Hippocampal formation (tissue), 2 donors: ENCODE measurements at regions not wholly inside any gene's neighbourhood (a gene's known extent, or its start where the extent isn't known, plus 50 kb on each side); places are given as distances from the start of the nearest gene placed in this dataset.
A peak's percentile ranks its signal among the peaks of the same experiment; 100 is the strongest.
"Not testable (repeated sequence)": the region's sequence is repeated elsewhere in the genome, so short reads cannot be mapped to it uniquely, and the experiment has no call there.

Source experiments
- DNase-seq, 2 donors: peaks; one replicate each; lab custom pipeline; 2025; lab: John Stamatoyannopoulos, UW

DNA sequence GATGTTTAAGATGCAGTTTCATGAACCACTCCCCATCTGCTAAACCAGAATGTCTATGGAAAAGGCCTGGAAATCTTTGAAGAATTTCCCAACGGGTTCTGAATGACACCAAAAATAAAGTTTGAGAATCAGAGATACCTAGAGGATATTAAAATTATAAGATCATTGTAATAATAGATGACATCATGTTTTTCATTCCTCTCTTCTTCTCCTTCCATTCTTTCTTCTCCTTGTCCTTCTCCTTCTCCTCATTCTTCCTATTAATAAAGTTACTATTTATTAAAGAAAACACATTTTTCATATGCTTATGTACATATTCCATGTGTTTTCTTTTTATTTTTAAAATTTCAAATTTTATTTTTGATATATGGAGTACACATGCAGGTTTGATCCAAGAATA, 1449.4 kb downstream of the LRFN5 start:
- no peak for DNase-seq

DNA sequence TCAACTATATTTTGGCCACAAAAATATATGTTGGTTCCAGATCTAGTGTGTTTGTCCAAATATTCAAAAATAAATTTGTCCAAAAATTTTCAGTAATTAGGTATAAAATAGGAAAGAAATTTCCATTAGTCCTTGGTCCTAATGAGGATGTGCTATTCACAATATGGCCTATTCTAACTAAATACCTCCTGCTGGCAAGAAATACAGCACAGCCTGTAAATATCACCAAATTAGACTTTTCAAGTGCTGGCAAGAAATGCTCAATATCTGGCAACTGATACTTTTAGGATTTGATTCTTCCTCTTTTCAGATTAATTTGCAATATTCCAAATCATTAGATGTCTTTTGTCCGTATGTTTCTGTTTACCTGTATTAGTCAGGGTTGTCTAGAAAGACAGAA, 1446.2 kb downstream of the LRFN5 start:
- no peak for DNase-seq

DNA sequence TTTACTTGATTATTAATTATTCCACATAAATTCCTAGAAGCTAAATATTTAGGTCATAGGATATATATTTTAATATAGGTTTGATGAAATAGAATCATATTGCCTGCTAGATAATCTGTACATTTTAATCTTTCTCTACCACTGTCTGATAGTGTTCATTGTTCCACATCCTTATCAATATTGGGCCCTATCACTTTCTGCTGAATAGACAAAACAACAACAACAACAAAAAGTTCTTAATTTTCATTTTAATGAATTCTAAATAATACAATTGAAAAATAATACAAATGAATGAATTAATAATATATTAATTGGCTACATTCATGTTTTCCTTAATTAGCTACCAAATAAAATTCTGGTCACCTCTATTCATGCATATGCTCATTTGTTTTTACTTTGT, 1437.2 kb downstream of the LRFN5 start:
- no peak for DNase-seq

DNA sequence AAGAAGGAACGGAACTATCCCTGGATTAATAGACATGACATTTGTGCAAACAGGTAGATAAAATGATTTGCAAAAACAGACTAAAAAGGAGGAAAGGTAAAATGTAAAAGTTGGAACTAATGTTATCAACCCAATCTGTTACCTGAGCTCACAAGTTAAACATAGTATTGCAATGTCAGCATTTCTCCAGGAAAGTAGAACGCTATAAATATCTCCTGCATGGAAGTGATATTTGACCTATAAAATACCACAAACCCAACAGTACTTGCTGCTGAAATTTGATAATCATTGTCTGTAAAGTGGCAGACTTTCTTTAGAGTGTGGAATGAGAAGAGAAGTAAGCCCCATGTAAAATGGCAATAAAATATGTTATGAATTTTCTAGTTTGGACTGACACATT, 1435.7 kb downstream of the LRFN5 start:
- no peak for DNase-seq

DNA sequence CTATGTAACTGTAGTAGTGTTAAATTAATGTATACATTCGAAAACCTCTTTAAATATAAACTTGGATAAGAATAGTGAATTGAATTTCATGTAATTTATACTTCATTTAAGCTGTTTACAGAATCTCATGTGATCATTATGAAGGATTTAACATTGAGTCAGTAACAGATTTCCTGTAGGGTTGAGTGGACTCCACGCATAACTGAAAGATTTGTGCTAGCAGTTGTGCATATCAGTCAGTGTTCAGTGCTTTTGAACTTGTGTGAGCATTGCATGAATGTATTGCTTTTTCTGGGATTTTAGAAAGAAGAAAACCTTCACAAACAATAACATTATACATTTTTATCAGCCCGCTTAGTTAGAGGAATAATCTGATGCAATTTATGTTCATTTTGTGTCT, 1435.3 kb downstream of the LRFN5 start:
- no peak for DNase-seq

DNA sequence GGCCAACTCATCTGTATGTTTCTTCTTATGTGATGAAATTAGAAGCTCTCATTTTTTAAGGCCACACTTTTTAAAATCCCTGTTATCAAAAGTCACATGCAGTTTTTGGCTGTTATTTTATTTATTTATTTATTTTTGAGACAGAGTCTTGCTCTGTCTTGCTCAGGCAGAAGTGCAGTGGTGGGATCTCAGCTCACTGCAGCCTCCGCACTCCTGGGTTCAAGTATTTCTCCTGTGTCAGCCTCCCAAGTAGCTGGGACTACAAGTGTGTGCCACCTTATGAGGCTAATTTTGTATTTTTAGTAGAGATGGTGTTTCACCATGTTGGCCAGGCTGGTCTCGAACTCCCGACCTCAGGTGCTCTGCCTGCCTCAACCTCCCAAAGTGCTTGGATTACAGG, 1434.5 kb downstream of the LRFN5 start:
- no peak for DNase-seq

DNA sequence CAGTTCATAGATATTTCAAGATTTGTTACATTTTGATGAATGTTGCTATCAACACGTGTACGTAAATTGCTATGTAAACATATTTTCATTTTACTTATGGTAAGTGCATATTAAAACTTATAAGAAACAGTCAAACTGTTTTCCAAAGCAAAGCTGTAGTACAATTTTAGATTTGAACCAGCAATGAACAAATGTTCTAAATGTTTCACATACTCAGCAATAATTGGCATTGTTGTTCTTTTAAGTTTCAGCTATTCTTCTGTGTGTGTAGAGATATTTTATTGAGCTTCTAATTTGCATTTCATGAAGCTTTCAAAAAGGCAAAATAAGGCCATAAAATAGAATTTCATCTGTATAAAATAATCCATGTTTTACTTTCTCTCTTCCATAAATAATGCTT, 1433.2 kb downstream of the LRFN5 start:
- no peak for DNase-seq

DNA sequence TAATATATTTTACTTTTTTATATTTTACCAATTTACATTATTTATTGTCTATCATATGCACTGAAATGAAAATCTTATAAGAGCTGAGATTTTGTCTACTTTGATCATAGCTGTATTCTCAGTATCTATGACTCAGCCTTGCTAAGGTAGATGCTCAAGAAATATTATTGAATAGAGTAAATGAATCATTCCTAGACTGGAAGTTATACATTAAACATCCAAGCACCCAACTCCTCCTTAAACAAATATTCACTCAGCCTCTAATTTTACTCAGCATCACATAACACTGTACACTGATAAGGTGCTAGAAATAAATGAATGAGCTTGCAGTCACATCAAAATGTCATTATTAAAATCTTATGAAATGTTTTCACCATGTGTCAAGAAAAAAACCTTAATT, 1424.9 kb downstream of the LRFN5 start:
- DNase-seq = no peak

DNA sequence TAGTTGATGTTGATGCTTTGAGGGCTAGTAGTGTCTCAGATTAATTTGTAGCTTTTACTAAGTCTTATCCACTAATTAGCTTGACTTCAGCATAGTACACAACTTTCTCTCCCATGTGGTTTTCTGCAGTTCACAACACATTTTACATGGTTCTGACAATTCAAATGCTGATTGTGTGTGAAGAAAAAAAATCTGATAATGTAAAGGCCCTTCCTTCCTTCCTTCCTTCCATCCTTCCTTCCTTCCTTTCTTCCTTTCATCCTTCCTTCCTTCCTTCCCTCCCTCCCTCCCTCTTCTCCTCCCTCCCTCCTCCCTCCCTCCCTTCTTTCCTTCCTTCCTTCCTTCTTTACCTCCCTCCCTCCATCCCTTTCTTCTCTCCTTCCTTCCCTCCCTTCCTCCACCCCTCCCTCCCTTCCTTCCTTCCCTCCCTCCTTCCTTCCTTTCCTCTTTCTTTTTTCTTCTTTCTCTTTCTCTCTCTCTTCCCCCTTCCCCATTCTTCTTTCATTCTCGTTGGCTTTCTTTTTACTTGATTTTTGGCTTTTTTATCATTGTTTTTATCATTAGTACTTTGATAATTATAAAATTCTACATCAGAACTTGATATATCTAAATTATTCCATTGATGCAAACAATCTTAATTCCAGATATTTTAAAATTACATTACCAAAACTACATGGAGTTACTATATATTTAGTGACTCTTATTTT, 1415.6 kb downstream of the LRFN5 start:
- DNase-seq = no peak

DNA sequence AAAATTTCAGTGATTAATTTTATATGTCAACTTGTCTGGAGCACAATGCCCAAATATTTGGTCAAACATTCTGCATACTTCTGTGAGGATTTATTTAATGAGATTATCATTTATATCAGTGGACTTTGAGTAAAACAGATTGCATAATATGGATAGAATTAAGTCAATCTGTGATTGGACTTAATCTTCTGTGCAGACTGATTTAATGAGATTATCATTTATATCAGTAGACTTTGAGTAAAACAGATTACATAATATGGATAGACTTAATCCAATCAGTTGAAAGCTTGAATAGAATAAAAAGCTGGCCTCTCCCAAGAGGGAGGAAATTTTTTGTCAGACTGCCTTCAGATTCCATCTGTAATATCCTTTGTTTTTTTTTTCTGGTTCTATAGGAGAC, 1413.2 kb downstream of the LRFN5 start:
- DNase-seq = no peak

DNA sequence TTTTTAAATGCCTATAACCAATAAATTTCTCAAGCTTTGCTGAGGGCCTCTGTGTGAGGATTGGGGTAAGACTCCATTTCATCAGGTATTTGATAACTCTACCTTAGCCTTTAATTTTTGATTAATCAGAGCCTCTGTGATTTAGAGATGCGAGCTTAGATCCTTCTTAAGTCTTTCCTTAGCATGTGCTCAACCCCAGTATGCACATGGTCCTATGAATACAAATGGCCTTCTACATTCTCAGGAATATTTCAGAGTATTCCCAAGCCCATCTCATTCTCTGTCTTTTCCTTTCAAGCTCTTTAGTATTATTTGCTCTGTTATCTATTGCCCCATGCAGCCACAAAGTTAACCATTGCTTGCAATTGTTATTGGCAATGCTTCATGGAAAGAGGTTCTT, 1407.7 kb downstream of the LRFN5 start:
- no peak for DNase-seq

DNA sequence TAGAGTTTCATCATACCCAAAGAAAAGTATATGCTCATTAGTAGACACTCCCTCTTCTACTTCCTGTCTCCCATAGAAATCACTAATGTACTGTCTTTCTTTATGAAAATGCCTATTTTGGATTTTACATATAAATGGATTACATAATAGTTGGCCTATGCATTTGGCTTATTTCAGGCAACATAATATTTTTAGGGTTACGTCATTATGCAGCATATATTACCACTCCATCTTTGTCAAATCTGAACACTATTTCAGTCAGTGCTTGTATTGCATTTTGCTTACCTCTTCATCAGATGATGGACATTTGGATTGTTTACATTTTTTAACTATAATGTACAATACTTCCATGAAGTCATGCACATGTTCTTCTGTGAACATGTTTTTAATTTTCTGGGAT, 1406.1 kb downstream of the LRFN5 start:
- no peak for DNase-seq

DNA sequence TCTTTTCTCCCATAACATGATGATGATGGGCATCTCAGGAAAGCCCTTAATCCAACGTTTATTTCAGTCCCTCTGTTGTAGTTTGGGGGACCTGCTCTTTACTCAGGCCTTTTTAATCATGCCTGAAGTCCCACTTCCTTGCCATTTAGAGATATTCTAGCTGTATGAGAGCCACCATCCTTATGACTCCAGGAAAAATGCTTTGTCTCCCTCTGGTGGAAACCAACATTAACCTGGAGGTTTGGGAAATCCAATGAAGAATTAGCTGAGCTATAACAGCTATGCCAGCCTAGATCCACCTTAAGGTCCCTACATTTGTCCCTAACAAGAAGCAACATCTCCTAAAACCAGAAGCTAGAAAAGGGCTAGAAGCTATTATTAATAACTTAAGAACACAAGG, 1399.1 kb downstream of the LRFN5 start:
- DNase-seq = no peak

DNA sequence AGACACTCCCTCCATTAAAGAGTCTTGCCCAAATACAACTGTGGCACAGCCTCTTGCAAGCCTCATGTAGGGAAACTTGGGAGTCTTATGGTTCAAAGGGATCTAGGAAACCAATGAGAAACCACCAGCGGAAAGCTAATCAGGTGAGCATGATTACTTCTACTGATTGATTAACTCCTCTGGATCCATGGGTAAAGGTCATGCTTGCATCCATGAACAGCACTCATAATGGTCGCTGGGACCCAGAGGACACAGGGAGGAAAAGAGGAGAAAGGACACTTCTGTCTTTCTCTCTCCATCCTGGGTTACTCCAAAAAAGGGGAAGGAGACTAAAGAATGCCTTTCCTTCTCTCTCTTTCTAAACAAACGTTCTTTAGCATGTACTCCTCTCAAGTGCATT, 1397.2 kb downstream of the LRFN5 start:
- DNase-seq = no peak

DNA sequence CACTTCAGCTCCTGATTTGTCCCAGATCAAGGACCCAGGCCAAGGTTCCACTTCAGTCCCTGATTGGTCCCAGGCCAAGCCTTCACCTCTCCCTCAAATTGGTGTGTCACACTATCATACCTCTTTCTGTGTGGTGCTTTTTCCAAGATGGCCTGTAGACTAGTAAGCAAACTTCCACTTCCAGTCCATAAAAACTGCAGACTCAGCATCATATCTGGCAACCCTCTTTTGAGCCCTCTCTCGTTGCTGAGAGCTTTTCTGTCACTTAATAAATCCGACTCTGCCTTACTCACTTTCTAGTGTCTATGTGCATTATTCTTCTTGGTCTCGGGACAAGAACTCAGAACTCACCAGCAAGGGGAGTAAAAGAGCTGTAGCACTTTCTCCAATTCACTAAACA, 1395.1 kb downstream of the LRFN5 start:
- DNase-seq = no peak

DNA sequence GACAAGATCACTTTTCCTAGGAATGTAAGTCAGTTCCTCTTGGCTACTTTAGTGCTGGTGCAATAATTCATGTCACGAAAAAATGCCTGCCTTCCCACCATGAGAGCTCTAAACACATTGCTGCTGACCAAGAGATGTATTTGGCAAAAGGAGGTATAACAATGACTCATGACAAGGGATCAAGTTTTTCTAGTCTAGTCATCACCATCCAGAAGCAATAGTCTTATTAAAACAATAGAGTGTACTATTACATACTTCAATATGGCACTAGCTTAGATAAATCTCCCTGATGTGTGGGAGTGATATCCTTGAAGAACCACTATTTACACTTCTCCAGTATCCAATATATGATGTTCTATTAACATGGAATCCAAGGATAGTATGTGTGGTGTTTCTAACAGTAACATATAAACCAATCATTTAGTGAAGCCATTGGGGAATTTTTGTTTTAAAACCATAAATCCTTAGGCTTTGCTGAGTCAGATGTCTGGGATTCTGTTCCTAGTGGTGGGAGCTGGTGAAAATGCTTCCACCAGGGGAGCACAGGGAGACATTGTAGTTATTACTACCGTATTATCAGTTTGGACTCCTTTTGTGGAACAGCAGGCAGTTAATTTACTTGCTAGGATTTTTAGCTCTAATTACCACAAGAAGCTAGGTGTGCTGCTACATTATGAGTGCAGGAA, 1387.5 kb downstream of the LRFN5 start:
- DNase-seq = no peak

DNA sequence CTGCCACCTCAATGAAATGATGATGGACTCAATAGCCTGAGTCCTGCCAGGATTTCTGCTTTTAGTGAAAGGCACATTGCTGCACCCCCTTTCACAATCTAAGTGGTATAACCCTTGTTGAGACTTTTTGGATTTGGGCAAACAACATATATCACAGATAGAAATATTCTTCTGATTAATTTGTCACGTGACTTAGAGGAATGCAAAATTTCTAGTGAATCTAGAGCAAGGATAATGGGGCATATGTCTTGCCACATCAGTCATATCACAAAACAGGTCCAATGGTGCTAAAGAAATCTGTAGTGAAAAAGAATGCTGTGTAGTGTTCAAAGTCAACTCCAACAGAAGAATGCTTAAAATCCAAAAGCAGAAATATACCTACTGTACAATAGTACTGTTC, 1386.3 kb downstream of the LRFN5 start:
- no peak for DNase-seq

DNA sequence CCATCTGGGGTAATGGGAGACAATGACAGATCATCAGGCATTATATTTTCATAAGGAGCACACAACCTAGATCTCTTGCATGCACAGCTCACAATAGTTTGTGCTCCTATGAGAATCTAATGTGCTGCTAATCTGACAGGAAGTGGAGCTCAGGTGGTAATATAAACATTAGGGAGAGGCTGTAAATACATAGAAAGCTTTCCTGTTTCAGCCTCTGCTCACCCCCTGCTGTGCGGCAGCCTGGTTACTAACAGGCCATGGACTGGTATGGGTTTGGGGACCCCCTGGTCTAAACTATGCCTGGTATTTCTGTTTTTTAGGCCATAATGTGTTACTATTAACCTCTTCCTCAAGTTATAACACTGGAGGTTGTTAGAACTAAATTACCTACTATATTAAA, 1373.7 kb downstream of the LRFN5 start:
- DNase-seq = no peak

DNA sequence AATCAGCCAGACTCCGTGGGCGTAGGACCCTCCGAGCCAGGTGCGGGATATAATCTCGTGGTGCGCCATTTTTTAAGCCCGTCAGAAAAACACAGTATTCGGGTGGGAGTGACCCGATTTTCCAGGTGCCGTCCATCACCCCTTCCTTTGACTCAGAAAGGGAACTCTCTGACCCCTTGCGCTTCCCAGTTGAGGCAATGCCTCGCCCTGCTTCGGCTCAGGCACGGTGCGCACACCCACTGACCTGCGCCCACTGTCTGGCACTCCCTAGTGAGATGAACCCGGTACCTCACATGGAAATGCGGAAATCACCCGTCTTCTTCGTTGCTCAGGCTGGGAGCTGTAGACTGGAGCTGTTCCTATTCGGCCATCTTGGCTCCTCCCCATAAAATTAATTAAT, 1366.5 kb downstream of the LRFN5 start:
- DNase-seq = not testable (repeated sequence)

DNA sequence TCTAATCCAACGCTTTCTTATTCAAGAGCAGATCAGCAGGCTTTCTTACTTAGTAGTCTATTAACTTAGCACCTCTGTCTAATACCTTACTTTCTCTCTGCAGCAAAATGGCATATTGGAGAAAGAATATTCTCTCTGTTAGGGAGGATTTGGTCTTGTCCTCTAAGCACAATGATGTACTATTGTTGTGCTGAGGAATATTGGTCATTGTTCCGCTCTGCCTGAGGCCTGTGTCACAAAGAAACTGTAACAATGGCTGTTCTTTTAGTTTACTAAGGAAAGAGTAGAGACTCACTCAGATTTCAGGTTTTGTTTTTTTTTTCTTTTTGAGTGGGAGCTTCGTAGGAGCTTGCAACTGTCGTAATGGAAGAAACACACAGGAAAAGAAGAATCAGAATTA, 1358.8 kb downstream of the LRFN5 start:
- peak; percentile 1 to 42 for DNase-seq

DNA sequence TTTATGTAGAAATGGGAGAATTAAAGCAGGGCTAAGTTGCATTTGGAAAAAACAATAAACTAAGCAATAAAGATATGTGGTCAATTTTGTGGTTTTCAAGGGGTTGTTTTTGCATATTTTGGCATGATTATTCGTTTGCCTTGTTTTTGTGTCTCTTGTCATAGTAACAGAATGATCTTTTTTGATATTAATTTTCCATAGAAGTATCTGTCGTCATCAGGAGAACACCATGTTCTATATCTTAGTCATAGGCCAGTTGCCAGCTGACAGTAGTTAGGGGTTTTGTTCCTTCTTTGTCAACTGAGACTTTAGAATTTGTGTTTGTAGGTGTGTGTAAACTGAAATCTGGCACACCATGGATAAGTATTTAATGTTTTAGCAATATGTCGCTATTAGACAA, 1354.8 kb downstream of the LRFN5 start:
- no peak for DNase-seq

DNA sequence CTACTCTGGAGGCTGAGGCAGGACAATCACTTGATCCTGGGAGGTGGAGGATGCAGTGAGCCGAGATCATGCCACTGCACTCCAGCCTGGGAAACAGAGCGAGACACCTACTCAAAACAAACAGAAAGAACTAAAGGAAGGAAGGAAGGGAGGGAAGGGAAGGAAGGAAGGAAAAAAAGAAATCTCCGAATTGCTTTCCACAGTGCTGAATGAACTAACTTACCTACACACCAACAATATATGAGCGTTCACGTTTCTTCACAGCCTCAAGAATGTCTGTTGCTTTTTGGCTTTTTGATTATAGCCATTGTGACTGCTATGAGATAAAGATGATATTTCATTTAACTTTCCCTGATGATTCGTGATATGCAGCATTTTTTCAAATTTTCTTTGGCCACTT, 1343.7 kb downstream of the LRFN5 start:
- no peak for DNase-seq

DNA sequence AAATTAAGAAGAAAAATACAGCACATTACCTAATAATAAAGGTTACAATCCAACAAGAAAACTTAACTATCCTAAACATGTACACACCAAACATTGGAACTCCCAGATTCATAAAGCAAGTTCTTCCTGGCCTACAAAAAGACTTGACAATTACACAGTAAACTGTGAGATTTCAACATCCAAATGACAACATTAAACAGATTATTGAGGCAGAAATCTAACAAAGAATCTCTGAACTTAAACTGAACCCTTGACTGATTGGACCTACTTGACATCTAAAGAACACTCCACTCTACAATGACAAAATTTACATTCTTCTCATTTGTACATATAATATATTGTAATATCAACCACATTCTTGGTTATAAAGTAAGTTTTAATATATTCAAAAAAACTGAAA, 1341.3 kb downstream of the LRFN5 start:
- DNase-seq = no peak

DNA sequence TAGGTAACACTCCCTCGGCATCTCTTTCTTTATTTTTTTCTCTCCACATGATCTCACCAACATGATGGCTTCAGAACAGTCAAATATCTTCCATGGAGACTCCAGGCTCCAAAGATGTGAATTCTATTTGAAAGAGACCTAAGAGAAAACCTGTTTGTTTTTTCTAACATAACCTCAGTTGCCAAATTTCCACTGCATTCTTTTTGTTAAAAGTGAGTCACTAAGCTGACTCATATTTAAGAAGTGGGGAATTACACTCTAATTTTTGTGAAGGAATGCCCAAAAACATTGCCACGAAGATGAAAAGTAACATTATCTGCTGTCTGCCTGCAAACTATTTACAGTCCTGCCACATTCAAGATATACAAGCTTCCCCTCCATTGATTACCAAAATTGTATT, 1337.6 kb downstream of the LRFN5 start:
- no peak for DNase-seq
